ENCODE measurements at regions not wholly inside any gene's neighbourhood (a gene's known extent, or its start where the extent isn't known, plus 50 kb on each side); places are given as distances from the start of the nearest gene placed in this dataset.
"Not testable (repeated sequence)": the region's sequence is repeated elsewhere in the genome, so short reads cannot be mapped to it uniquely, and the experiment has no call there.

- TF ChIP-seq POLR2AphosphoS5 (IDR thresholded peaks at IDR 0.05; ENCODE audit: low read depth) = not testable (repeated sequence)
- TF ChIP-seq, protein P1, sequence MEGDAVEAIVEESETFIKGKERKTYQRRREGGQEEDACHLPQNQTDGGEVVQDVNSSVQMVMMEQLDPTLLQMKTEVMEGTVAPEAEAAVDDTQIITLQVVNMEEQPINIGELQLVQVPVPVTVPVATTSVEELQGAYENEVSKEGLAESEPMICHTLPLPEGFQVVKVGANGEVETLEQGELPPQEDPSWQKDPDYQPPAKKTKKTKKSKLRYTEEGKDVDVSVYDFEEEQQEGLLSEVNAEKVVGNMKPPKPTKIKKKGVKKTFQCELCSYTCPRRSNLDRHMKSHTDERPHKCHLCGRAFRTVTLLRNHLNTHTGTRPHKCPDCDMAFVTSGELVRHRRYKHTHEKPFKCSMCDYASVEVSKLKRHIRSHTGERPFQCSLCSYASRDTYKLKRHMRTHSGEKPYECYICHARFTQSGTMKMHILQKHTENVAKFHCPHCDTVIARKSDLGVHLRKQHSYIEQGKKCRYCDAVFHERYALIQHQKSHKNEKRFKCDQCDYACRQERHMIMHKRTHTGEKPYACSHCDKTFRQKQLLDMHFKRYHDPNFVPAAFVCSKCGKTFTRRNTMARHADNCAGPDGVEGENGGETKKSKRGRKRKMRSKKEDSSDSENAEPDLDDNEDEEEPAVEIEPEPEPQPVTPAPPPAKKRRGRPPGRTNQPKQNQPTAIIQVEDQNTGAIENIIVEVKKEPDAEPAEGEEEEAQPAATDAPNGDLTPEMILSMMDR (IDR thresholded peaks at IDR 0.05; ENCODE audit: insufficient read depth, low read length) = not testable (repeated sequence)
Observed at GRCh38 chr5:157962686-157963085, 103.7 kb upstream of the CLINT1 start.

Measured in HL-60 (cell line).